ENCODE measurements at regions not wholly inside any gene's neighbourhood (a gene's known extent, or its start where the extent isn't known, plus 50 kb on each side); places are given as distances from the start of the nearest gene placed in this dataset.

DNA sequence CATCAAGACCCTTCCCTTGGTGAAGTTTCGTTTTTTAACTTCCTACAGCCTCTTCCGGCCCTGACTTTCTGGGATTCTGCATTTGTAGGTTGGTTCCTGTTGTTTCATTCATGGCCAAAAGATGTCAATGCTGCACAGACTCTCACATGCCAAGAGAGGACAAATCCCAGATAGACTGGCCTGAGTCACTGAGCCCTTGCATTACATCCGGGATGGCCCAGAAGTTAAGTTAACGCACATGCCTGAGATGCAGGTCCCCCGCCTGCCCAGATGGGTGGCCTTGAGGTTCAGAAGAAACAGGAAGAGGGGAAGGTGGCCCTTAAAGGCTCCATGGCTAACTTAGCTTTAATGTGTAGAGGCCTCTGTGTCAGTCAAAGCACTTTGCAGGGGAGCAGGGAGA is 51.6 kb upstream of the SRGAP3 start:
- DNase-seq (ENCODE audit: low read depth) = no peak

DNA sequence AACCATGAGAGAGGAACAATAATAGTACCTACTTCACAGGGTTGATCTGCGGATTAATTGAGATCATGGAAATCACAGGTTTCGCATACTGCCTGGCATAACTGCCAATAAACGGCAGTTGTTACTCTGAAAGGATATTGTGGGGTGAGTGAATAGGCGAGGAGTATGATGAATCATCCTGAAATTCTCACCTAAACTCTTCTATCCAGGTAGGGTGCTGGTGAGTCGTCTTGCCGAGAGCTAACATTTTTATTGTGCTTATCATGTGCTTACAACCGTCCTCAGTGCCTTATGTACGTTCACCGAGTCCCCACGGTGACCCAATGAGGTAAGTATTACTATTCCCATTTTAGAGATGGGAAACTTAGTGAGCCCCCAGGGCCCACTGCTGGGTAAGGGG is 52.4 kb upstream of the SRGAP3 start:
- no peak for DNase-seq (ENCODE audit: low read depth)

DNA sequence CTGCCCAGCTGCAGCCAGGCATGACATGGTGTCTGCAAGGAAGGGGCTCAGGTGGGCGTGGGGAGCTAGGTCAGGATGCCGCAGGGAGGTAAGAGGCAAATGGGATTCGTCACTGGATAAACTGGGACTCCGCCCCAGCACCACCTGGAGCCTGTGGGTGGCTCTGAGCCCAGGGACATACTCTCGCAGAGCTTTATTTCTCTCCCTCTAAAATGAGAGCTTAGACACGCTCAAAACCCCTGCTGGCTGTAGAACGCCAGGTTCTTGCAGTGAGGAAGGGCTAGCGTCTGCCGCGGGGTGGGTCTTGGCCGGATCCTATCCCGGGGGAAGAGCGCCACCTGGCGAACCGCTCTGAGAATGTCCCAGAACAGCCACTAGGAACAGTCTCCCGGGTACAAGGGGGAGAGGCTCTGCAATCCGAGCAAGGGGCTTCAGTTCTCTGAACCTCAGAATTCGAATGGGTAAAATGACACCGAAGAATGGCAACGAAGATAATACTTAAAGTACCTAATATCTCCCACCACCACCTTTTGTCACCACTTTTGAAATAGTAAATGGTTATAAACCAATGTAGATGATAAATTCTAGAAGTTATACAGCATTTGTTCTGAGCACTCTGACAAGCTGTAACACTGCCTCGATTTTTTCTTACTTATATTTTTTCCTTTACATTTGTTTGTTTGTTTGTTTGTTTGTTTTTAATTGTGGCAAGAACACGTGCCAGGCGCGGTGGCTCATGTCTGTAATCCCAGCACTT is 53.2 kb upstream of the SRGAP3 start:
- DNase-seq (ENCODE audit: low read depth) = peak; percentile 61

DNA sequence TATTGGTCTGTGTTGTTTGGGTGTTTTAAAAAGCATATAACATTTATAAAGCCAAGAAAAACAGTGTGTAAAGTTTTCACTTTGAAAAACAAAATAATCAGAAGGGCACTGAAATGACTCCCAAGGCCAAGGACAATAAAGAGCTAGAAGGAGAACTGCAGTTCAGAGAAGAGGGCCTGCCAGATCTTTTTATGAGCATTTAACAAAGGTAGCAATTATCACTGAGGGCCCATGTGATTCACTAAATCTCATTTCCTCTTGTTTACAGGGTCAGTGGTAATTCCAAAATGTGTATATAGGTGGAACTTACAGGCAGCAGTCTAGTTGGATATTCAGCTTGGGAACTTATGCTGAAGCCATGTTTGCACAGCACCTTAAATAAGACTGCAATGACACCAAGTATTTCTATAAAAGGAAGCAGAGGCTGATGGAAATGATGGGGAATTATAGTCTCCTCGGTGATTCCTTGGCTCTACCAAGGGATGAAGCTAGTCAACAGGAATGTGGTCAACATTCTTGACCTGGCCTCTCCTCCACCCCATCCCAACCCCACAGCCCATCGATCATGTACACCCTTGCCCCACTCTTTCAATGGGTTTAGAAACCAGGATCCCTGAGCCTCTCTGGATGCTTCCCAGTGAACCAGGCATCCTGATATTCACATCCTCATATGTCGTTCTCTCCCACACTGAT is 54.4 kb upstream of the THUMPD3 start:
- DNase-seq (ENCODE audit: low read depth) = no peak

DNA sequence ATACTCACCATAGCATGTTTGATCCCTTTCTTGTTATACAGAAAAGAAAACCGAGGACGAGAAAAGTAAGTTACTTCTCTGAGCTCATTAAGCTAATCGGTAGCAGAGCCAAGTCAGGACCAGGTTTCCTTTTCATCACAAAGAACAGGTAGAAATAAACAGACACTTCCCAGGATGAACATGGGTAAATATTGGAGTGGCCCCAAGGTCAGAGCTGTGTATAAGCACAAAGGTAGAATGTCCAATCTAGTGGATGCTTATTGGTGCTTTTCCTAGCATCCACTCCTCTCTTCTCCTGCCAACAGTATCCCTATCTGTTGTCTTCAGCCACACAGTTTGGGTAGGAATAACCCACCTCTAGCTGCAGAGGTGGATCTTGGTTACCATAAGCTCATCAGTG is 52.8 kb upstream of the THUMPD3 start:
- DNase-seq (ENCODE audit: low read depth) = no peak

DNA sequence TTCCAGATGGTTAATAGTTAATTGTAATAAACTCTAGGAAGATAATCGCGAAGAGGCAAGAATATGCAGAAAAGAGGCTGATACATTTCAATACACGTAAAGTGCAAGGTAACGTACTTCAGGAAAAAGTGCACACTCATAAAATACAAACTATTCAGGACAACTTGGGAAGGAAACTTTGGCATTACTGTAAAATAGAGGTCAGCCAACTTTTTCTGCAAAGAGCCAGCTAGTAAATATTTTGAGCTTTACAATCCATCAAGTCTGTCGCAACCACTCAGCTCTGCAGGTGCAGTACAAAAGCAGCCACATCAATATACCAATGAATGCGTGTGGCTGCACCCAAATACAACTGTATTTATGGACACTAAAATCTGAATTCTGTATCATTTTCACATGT is 51.6 kb upstream of the THUMPD3 start:
- no peak for DNase-seq (ENCODE audit: low read depth)
